ENCODE measurements at regions not wholly inside any gene's neighbourhood (a gene's known extent, or its start where the extent isn't known, plus 50 kb on each side); places are given as distances from the start of the nearest gene placed in this dataset.
"Not testable (repeated sequence)": the region's sequence is repeated elsewhere in the genome, so short reads cannot be mapped to it uniquely, and the experiment has no call there.

DNA sequence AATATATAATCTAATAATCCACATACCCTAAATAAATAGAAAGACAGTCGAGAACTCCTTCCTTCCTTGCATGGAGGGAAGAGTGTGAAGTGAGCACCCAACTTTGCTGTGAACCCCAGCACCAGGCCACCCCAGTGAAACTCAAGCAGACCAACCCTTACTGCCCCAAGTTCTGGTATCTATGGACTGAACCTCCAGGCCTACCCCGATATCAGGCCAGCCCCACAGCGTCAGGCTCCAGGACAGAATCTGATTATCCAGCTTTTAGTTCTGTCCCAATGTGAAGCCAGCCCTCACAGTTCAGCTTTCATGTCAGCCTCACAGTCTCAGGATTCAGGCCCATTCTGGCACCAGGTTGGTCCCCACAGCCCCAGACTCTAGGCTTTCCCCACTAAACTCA, 1617.2 kb upstream of the AGA start:
- DNase-seq = no peak

GRCh38 chr4:179066254-179066653, 1624.0 kb upstream of the AGA start:
- not testable (repeated sequence) for DNase-seq

- no peak for DNase-seq
Observed at GRCh38 chr4:179071131-179071530, 1628.9 kb upstream of the AGA start.

DNA sequence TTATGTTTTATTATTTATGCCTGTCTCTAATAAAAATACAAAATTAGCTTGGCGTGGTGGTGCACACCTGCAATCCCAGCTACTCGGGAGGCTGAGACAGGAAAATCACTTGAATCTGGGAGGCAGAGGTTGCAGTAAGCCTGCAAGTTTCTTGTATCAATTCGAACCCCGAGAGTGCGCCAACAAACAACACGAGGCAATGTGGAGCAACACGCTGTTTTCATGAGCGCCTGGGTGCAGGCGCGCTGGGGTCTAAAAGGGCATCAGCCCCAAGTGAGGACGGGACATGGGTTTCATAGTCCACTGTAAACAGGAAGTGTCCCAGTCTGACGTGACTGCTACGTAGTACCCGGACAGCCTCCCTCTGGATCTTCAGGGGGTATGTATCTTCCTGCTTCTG, 1634.6 kb upstream of the AGA start:
- no peak for DNase-seq

DNA sequence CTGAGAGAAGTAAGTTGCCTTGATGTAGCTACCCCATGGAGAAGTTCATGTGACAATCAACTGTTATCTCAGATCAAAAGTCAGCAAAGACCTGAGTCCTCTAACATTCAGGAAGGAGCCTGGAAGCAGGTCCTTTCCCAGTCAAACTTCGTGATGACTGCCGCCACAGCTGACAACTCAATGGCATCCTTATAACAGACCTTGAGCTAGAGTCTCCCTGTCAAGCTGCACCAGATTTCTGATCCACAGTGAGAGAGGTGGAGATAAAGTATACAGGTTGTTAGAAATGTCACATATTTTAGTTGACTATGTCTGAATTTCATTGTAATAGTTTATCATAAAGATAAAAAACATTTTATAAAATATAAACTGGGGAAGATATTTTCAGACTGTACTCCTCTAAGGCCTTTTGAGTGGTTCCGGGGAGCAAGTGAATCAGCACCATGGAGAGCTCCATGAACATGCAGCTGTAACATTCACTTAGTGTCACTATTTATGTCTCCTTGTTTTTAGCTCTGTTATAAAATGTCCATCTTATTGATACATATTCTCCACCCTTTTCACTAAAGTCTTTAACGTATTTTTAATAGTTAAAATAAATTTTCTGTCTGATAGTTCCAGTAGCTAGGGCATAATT, 1653.5 kb upstream of the AGA start:
- no peak for DNase-seq

GRCh38 chr4:179097741-179098140, 1655.5 kb upstream of the AGA start:
- no peak for DNase-seq

DNA sequence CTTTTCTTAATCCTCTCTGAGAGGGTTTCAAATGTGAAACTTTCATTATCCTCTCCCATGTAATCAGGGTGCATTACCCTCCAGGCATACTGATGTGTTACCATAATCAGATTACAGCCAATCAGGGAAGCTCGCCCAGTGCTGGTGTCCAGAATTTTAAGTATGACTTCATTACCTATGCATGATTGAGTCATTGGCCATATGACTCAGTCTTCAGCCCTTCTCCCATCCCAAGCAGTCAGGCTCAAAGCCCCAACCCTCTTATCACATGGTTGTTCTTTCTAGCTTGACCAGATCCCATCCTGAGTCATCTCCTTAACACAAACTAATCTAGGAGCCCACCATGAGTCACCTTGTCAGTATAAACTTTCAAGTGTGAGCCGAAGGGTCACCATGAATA, 1668.1 kb upstream of the AGA start:
- DNase-seq = no peak

GRCh38 chr4:179110816-179111215, 1668.6 kb upstream of the AGA start:
- no peak for DNase-seq

DNA sequence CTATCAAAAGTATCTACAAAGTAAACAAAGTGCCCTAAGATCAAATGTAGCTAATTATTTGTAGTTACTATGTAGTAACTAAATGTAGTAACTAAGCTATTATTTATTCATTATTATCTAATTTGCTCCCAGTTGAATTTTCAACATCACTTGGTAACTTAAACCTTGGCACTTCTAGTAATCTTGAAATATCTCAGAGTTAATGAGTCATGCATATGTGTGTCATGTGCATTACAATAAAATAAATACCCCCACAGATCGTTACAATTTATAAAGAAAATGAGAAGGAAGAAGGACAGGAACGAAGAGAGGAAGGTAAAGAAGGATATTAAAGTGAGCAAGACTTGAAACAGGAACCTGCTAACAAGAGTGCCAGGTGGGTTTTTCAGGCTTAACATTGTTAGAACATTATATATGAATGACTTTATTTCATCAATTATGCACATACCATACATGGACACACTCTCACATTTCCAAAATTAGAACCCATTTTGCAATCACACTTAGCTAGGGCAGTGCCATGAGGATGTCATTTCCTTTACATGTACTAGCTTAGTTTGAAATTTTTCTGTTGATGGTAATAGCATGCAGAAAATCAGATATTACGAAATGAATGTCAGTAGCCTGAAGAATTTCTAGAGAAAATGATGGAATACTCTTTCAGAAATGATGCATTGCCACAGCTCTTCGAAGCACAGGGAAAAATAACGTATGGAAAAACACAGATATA, 1670.4 kb upstream of the AGA start:
- DNase-seq = no peak

- no peak for DNase-seq
Observed at GRCh38 chr4:179114615-179115014, 1672.4 kb upstream of the AGA start.

DNA sequence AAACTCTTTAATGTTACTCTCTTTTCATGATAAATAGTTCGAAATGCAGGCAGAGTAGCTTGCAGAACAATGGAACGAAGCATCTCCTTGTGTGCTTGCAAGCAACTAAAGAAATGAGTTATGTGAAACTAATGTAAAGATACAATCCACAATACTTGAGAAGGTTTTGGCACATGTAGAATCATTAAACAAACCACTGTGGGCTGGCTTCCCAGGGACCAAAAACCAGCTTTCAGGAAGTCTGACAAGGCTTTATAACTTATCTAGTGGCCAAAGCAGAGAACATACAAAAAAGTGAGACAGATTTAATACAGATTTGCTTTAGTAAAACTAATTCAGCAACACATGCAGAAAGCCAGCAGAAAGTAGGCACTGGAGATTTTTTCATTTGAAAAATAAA, 1673.8 kb upstream of the AGA start:
- no peak for DNase-seq

- DNase-seq = no peak
Observed at GRCh38 chr4:179116581-179116980, 1674.3 kb upstream of the AGA start.

- DNase-seq = no peak
Observed at GRCh38 chr4:179123084-179123483, 1680.8 kb upstream of the AGA start.

DNA sequence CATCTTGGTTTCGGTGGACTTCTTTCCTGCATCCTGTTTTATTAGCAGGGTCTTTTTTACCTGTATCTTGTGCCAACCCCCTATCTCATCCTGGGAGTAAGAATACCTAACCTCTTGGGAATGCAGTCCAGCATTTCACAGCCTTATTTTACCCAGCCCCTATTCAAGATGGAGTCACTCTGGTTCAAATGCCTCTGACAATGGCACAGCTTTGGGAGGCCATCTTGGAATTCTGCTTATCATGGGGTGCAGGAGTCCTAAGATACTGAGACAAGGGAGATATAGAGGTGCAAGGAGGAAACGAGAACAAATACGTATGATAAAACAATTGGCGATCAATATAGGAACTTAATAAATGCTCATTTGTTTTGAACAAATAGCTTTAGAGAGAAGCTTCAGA, 1682.2 kb upstream of the AGA start:
- no peak for DNase-seq

- no peak for DNase-seq
Observed at GRCh38 chr4:179124957-179125356, 1682.7 kb upstream of the AGA start.

DNA sequence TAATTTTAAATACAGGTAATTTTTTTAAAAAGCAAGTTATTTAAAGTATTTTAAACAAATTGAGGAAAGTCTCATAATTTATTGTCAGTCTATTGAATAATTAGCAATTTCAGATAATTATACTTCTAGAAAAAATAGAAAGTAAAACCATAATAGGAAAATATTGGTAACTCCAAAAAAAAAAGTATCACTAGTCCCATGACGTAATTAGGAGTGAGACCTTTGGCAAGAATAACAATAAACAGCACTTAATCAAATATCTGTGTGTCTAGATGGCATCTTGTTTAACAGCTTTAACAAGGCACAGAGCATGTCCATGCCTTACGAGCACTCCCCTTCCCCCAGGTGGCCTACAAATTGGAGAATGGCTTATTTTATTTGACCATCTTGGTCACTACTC, 1683.6 kb upstream of the AGA start:
- DNase-seq = no peak

- DNase-seq = no peak
Observed at GRCh38 chr4:179128299-179128698, 1686.1 kb upstream of the AGA start.

DNA sequence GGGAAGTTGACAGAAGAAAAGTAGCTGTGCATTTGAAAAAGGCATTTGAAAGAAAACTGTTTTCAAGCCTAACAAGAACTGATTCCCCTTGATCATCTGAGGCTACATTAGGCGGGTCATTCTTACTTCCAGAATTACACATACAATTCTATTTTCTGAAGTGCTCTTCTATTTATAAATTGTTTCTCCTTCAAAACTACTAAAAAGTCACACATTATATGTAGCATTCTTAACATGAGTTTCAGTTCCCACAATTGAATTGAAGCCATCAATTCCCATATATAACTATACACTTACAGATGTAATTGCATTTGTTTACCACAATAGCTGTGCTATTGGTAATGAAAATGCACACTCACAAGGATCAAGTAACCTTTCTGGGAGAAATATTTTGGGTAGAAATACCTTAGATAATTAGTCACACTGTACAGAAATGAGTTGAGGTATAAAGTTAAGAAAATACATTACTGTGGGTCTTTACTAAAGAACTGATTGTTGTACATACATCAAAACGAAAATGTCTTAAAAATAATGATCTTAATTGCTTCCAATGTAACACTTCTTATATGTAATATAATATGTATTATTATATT, 1688.0 kb upstream of the AGA start:
- DNase-seq = no peak

GRCh38 chr4:179145746-179146525, 1703.7 kb upstream of the AGA start:
- no peak for DNase-seq

GRCh38 chr4:179151770-179152169, 1709.5 kb upstream of the AGA start:
- no peak for DNase-seq

- no peak for DNase-seq
Observed at GRCh38 chr4:179163147-179163546, 1720.9 kb upstream of the AGA start.

DNA sequence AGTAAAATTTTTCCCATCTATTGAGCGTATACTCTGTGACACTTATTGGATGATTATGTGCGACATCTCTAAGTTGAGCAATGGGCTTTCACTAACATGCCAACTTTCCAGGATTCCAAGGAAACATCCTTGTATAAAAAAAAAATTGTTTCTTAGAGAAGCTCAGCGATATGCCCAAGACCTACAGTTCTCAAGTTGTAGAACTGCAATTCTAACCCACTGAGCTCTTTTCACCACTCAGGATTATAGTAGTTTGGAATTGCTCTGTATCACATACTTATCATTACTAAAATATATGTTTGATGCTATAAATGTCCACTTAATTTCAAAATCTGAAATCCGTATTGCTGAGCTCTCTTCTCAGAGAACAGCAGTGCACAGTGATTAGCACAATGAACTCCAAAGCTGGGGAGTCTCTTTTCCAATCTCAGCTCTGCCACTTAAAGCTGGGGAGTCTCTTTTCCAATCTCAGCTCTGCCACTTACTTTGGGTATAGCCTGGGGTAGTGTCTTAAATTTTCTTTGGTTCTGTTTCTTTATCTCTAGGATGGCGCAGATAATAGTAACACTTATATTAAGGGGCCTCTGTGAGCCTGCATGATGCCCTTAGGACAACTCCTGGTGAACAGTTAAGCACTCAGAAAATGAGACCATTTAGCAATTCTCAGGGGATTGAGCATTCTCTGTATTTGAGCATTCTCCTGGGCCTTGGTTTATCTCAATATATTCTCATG, 1722.2 kb upstream of the AGA start:
- DNase-seq = no peak

Data from DMS 273 treated with DMSO at 0.1 percent for 48 hours (cell line).